GM19452 (cell line): ENCODE measurements at regions not wholly inside any gene's neighbourhood (a gene's known extent, or its start where the extent isn't known, plus 50 kb on each side); places are given as distances from the start of the nearest gene placed in this dataset.

ENCODE experiments used
- ATAC-seq: cut with Tn5 transposase; IDR thresholded peaks from one replicate; pipeline ENCODE4 v1.9.1; 2021; ENCODE audit not compliant: unreplicated experiment

DNA sequence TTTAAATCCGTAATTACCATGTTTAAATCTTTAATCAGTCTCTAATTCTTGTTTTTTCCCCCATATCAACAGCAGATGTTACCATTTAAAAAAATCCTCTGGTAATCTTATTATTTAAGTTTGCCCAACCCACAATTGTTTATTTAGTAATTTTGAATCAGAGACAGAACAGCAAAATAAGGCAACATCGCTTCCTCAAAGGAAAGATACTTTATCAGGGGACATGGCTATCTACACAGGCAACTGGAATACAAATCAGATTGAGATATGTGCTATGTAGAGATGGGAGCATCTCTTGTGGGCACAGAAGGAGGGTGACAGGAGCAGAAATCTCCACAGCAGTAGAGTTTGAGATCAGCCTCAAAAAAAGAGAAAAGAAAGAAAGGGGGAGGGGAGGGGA lies 674.4 kb downstream of the SEMA5A start:
- ATAC-seq: no peak

DNA sequence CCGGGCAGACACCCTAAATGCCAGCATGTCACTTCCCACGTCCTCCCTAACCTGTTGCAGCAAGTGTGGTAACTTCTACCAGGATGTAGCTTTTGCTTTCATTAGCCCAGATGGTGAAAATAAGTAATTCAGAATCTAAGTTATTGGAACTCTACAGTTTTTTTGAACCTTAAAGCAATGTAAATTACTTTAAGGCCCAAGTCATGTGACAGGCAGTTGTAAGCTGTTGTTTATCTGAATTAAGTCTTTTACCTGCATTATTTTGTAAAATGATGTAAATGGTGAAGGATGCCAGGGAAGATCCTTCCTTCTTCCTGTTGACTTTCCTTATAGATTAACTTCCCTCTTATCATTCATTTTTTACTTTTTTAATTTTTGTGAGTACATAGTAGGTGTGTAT lies 670.2 kb downstream of the SEMA5A start:
- no peak for ATAC-seq

DNA sequence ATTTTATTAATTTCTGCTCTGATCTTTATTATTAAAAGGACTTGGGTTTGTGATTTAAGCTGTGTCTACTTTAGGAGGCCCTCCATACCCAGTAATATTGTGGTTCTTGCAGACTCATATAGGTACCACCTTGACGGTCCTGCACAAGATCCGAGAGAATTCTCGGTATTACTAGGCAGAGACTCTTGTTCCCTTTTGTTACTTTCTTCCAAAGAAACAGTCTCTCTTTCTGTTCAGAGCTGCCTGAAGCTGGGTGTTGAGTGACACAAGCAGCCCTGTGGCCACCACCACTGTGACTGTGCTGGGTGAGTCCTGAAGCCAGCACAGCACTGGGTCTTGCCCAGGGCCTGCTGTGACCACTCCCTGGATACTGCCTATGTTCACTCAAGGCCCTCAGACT lies 666.6 kb downstream of the SEMA5A start:
- no peak for ATAC-seq

DNA sequence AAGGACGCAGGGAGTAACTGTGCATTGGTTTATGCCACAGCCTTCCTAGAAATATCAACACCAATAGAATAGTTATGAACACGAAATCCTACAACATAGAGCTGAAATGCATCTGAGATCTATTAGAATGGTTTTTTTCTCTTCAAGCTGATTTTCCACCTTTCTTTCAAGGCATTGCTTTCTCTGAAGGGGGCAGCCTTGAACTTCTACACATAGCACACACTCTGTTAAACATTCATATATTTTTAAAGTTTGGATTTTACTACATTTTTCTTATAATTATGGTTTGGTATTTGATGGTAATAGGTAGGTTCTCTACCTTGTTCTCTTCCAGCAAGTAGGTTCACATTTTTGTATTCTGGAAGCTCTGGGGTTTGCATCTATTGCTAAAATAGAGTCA lies 661.8 kb downstream of the SEMA5A start:
- no peak for ATAC-seq

DNA sequence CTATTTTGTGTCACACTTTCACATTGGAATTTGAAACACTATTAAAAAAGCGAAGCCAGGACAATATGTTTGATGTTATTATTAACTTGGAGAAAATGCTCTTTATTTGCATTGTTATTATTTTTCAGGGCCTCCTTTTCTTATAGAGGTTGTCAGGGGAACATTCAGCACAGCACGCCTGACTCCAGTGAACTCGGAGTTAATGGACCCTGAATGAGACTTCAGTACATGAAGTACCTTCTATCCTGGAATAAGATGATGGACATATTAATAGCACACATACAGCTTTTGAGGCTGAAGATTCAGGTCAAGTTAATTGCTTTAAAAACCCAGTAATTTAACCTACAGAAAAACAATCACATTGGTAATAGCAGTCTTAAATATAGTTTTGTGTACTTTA lies 652.9 kb downstream of the SEMA5A start:
- no peak for ATAC-seq

DNA sequence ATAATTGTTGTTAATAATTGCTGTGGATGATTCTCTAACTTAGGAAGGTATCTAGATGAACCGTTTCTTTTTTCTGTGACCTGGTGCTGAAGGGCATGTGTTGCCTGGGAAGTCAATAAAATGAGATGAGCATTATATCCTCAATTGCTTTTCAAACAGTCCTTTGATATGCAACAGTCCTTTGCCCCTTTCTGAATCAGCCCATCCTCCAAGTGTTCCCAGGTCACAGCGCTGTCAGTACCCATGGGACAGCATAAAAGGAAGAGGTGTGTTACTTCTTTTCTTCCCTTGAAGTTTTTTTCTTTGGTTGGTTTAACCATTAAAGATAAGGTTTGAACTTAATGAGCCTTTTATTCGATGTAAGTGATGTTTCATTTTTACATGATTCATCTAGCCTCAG lies 651.8 kb downstream of the SEMA5A start:
- ATAC-seq: no peak

DNA sequence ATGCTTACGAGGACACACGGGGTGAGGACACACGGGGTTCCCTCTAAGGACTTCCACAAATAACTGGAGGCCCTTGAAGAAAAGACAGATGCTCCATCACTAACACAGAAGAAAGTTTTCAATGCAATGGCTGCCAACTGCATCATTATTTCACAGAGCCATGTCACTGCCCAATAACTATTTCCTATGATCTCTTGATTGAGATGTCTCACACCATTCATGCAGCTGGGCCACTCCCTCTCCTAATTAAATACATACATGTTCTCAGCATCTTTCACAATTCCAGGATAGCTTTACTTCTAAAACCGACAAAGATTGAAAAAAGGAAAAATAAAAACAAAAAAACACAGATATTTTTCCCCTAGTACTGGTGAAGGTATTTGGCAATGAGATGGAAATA lies 650.8 kb downstream of the SEMA5A start:
- no peak for ATAC-seq

DNA sequence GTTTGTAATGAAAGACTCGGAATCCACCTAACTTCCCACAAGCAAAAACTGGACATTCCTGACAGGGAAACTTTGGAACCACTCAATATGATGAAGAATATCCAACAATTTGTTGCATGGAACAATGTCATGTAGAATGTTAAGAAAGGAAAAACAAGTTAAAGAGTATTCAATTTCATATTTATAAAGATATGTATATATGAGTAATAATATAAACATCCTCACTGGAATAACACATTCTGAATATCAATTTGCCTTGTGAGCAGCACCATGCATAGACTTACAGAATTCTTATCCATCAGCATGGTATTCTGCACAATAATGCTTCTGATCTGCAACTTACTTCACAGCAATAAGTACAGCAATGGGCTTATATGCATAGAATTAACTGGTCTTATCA lies 650.3 kb downstream of the SEMA5A start:
- no peak for ATAC-seq

DNA sequence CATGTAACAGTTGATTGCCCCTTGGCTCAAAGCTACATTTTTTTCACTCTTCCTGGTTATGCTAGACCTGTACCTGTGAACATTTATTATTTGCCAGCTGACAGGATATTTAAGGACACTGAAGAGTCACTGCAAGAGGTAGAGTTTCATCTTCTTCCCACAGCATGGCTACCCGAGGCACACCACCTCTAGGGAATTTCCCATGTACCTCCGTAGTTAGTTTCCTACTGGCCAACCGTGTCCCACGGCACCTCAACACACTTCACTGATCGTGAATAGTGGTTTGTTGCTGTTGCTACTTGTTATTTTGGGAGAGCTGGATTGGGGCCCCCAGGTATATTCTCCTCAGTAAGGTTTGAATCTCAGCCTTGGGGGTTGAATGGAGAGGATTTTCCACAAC lies 648.6 kb downstream of the SEMA5A start:
- ATAC-seq: no peak

DNA sequence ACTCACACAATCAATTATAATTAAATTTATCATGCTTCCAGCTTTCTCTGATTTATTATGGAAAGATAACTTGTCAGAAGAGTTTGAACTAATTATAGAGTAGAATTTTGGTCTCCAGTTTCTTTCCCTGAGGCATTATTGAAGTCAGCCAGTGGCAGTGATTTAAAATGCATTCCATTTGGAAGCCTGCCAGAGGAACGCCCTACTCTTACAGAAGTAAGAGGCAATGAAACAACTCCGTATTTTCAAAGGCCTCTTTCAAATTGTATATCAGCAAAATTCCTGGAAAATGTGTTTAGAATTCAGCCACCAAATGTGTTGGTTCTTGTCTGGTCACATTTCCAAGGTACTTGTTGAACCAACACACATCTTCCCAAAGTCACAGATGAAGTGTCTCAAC lies 640.9 kb downstream of the SEMA5A start:
- ATAC-seq: no peak

DNA sequence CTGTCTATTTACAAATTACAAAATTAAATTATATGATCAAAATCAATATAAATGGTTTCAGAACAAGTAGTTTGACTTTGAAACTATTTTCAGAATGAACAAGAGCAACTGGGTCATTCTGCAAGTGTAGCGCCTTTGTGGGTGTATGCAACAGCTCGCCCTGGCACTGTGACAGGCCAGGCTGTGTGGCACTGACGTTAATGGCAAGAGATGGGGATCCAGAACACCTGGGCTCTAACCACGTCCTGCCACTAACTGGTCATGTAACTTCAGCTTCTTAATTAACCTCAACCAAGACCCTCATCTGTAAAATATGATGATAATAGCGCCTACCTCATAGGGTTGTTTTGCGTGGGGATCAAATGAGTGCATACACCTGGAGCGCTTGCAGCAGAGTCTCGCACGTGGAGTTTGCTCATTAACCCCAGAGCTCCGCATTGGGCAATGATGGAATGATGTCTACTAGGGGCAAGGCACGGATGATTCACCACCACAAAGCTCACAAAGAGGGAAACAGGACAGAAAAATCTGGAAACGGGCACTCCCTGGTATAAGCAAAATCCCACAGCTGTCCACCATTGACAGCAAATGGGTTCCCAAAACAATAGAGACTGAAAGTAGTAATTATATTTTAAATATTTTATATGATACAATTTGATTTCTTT lies 639.4 kb downstream of the SEMA5A start:
- no peak for ATAC-seq

DNA sequence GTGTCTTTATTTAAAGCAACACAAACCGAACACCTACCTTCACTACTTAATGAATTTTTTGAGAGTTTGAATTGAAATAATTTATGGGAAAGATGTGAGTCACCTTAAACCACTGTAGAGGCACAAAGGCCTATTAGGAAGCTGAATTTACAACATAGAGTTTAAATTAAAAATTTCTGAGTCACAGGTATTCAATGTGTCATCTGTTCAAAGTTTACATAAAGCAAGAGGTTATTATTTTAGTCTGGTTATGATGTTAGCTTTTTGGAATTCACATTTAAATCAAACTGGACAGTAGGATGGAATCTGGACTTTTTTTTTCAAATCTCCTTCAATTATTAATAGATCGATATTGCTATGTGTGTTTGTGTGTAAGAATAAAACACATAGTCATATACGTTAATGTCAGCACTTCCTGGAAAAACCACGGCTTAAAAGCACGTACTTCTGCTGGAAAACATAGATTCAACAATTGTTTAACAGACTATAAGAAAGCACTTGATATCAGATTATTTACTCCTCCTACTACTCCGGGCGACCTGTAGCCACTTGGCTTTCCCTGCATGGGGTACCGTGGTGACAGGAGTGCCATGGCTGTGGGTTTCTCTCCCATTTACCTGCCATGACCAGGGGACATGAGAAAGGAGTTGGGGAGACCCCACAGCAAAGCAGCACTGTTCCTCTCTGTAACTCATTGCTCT lies 638.6 kb downstream of the SEMA5A start:
- no peak for ATAC-seq

DNA sequence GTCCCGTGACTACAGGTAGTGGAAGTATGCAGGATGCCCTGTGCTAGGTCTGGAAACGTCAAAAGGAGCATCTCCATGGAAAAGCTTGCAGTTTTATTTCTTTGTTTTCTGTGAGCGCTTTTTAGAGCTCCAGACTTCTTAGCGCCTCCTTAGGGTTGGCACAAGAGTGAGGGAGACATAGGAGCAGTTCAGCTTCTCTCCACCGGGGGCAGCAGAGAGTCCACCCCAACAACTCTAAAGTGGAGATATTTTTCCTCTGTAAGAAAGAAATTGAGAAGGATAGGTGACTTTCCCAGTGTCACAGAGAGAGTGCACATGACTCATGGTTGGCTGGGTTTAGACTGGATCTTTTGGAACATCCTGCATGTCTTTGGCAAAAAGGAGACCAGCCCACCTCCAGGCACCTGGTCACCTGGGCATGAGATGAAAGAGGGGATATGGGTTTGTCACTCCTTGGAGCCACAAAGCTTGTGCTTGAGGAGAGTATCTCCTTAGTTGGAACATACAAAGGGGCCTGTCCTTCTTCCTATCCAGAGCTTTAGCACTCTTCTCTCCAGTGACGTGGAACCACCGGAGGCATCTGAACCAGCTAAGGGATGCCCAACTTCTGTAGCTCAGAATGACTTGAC lies 637.7 kb downstream of the SEMA5A start:
- no peak for ATAC-seq

DNA sequence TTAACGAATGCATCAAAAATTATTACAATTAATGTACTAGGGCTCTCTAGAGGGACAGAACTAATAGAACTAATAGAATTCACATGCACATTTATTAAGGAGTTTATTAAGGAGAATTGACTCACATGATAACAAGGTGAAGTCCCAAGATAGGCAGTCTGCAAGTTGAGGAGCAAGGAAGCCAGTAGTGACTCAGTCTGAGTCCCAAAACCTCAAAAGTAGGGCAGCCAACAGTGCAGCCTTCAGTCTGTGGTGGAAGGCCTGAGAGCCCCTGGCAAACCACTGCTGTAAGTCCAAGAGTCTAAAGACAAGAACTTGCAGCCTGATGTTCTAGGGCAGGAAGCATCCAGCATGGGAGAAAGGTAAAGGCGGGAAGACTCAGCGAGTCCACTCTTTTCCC lies 633.8 kb downstream of the SEMA5A start:
- ATAC-seq: no peak

DNA sequence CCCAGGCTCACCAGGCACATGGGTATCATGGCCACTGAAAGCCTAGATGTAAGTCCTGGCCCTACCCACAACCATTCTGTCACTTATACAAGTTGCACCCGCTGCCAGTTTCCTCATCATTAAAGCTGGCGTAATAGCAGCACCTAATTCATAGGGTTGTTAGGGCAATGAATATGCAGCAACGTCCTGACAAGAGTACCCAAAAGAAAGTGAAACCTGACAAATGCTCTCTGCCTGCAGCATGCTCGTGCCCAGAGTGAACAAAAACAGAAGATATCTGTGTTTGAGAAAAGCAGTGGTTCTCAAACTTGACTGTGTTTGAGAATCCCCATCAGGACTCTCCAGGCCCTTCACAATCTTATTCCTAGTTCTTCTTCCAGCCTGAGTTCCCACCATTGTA lies 632.4 kb downstream of the SEMA5A start:
- no peak for ATAC-seq

DNA sequence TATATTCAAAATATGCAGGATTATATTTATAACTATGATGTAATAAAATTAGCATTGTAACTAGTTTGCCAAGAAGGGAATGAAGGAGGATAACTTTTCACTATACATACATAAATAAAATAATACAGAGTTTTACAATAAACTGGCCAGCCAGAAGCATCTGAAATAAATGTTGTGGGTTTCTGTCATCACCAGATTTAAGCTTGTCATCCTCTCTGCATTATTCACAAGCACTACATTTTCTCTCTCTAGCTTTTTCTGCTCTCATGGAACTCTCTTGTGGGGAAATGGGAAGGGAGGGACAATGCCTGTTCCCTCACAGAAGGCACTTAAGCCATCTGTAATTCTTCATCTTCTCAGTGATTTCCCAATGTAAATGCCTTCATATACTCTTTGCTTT lies 626.8 kb downstream of the SEMA5A start:
- no peak for ATAC-seq

DNA sequence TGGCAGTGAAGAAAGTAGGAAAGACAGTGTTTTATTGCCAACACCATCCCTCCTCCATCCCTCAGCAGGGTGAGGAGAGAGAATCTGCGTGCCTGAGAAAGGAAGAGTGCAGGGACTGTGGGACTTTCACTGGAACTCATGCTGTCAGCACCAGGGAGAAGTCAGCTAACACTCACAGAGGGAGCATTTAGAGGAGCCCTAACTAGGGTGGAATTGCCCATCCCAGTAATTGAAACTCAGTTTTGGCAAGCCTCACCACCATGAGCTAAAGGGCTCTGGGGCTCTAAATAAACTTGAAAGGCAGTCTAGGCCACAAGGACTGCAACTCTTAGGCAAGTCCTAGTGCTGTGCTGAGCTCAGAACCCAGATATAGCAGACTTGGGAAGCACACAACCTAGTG lies 622.3 kb downstream of the SEMA5A start:
- ATAC-seq: no peak

DNA sequence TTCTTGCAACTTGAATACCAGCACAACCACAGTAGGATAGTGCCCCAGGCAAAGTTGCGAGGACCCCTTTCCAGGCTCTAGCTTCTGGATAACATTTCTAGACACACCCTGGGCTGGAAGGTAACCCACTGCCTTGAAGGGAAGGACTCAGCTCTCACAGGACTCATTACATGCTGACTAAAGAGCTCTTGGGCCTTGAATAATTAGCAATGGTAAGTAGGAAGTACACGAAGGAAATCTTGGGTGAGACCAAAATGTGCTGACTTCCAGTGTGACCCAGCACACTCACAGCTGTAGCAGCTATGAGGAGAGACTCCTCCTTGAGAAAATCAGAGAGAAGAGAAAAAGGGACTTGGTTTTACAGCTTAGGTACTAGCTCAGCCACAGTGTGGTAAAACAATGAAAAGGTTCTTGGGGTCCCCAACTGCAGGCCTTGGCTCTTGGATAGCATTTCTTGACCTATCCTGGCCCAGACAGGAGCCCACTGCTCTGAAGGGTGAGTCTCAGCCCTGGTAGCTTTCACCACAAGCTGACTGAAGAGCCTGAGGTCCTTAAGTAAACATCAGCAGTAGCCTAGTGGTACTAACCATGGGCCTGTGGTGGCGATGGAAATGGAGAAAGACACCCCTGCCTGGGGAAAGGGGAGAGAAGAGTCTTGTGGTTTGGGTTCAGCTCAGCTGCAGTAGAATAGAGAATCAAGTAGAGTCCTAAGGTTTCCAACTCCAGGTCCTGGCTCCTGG lies 621.7 kb downstream of the SEMA5A start:
- ATAC-seq: no peak

DNA sequence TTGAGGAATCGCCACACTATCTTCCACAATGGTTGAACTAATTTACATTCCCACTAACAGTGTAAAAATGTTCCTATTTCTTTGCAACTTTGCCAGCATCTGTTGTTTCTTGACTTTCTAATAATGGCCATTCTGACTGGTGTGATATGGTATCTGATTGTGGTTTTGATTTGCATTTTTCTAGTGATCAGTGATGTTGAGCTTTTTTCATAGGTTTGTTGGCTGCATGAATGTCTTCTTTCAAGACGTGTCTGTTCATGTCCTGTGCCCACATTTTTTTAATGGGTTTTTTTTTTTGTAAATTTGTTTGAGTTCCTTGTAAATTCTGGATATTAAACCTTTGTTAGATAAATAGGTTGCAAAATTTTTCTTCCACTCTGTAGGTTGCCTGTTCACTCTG lies 615.9 kb downstream of the SEMA5A start:
- no peak for ATAC-seq

DNA sequence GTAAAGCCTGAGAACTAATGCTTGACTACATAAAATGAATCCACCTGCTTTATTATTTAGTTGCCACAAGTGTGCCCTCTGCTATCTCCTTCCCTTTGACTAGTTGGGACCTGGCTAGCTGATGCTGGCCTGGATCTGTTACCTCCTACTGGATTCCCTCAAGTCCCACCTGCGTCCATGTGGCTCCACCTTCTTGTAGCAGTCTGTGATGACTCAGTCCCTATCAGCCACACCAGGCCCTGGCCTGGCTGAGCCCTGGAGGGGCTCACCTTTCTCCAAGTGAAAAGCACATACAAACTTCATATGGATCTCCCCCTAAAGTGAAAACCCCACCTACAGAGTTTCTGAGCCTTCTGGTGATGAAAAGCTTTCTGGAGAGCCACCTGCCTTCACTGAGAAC lies 611.4 kb downstream of the SEMA5A start:
- no peak for ATAC-seq

DNA sequence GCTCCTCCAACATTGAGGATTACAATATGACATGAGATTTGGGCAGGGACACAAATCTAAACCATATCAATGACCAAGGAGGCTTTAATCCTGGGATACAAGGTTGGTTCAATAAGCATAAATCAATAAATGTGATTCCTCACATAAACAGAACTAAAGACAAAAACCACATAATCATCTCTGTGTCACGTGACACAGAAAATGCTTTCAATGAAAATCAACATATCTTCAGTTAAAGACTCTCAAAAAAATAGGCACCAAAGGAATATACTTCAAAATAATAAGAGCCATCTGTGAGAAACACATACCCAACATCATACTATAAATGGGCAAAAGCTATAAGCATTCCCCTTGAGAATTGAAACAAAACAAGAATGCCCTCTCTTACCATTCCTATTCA lies 604.9 kb downstream of the SEMA5A start:
- no peak for ATAC-seq

DNA sequence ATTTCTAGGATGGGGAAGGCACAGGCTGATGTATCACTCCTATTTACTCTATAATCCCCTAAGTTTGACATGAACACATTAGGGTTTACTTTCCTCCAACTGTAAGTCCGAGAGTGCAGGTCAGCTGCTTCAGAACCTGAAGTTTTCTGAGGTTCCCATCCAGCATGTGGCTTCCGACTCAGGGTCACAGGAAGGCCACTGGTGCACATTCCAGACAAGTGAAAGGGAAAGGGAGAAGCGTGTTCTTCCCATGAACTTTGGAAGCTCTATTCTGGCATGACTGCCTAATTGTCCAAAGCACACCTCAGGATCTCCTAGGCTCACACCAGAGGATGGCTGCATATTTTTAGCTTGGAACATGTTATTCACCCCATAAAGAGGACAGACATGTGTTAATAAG lies 602.6 kb downstream of the SEMA5A start:
- ATAC-seq: no peak
